ENCODE measurements at regions not wholly inside any gene's neighbourhood (a gene's known extent, or its start where the extent isn't known, plus 50 kb on each side); places are given as distances from the start of the nearest gene placed in this dataset.
"Not testable (repeated sequence)": the region's sequence is repeated elsewhere in the genome, so short reads cannot be mapped to it uniquely, and the experiment has no call there.

DNA sequence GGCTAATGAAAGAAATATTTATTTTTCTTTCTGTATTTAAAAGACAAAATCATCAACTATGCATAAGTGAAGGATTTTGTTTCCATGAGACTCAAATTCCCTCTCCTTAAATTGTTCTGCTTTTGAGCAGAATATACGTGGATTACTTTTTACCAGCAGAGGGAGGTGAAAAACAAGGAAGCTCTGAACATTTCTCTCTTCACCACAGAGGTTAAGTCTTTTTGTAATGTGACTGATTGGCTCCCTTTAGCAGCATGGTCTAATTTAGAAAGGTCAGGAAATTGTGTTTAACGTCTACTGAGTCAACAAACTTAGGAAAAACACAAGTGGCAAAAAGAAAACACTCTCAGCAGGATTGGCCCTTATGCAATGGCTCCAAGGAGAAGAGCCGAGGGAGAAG is 55.1 kb upstream of the F9 start:
- no peak for DNase-seq

DNA sequence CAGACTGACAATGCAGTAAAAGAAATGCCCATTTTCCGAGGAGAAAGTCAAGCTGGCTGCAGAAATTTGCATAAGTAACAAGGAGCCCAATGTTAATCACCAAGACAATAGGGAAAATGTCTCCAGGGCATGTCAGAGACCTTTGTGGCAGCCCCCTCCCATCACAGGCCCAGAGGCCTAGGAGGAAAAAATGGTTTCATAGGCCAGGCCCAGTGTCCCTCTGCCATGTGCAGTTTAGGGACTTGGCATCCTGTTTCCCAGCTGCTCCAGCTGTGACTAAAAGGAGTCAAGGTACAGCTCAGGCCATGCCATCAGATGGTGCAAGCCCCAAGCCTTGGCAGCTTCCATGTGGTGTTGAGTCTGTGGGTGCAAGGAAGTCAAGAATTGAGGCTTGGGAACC is 68.6 kb upstream of the F9 start:
- not testable (repeated sequence) for DNase-seq

DNA sequence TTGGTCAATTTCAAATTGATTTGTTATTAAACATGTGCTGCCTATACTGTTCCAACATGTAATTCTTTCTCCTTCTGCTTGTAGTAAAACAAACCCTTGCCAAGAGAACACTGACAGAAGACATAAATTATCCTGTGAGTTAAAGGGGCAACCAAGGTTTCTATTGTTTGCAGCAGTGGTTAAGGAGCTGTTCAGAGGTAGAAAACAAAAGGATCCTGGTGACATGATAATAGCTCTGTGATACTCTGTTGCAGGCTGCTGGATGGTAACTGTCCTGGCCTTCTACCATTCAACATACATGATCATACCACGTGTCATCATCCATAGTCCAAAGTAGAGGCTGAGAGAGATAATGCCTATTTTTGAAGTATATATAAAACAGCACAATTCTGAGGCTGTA is 75.8 kb upstream of the F9 start:
- DNase-seq = no peak

DNA sequence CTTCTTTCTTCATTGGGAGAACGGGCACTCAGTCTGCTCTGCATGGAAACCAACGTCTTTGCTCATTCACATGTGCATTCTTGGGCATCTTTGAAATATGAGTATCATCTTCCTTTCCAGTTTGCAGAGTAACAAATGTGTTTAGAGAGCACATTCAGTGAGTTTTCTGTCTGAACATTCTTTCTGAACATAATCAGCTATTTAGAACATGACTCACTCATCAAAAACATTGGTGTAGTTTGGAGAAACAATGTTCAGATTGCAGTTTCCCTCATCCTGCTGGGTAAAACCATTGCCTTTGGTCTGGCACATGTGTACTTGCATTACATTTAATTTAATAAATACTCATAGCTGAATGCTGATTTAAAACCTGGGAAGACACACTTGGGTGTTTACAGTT is 81.5 kb upstream of the F9 start:
- DNase-seq = no peak

DNA sequence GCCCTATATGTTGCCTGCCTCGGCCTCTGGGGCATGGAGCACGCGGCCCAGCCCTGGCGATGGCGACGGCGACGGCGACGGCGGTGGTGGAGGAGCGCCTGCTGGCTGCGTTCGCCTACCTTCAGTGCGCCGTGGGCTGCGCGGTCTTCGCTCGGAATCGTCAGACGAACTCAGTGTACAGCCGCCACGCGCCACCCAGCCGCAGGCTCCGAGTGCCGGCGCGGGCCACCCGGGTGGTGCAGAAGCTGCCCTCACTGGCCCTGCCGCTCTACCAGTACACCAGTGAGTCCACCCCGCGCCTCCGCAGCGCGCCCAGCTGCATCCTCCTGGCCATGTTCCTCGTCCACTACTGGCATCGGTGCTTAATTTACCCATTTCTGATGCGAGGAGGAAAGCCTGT is 83.7 kb upstream of the F9 start:
- DNase-seq = no peak

DNA sequence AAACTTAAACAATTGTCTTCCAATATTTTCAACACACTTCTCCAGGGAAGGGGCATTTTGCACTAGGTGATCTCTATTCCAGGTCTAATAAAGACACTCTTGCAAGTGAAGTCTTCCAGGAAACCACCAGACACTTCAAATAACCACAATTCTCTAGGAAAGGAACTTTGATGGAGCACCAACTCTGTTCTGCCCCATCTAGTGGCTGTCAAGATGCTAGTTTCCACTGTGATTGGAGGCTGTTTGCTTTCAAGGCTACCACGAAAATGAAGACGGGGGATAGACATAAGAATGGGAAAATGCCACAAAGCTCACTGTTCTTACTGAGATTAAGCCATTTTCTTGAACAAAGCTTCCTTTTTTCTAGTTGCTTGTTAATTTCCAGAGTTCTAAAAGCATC is 100.6 kb upstream of the F9 start:
- DNase-seq = no peak

DNA sequence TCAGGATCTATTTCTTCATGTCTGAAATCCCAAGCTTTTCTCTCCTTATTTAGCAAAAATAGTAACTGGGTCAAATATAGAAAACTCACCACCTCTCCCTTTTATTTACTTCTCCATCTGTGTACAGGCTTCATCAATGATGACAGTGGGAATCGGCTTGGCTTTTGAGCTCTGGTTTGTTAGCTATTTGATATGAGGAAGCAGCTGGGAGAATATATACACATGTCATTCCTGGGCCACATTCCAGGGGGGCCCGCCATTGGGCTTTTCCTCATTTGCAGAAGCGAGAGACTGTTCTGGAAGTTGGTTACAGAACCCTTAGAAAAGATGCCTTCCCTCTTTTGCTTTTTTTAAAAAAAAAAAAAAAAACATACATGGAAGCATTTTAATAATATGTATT is 107.4 kb upstream of the F9 start:
- DNase-seq = no peak

DNA sequence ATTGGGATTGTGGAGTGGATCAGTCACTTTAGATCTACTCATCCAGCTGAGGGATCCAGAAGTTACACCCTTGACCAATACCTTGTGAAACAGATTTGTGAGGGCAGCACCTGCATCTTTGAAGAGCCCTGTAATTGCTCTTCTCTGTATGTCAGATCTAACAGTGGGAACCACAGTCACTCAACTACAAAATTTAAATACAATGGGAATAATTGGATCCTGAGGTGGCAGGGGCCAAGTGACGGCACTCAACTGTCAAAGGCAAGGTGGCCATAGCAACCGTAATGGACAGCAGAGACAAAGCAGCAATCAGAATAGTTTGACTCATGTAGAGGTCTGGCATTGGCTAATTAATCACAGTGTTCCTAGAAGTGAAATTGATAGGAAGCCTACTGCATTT is 132.3 kb upstream of the F9 start:
- DNase-seq = not testable (repeated sequence)

DNA sequence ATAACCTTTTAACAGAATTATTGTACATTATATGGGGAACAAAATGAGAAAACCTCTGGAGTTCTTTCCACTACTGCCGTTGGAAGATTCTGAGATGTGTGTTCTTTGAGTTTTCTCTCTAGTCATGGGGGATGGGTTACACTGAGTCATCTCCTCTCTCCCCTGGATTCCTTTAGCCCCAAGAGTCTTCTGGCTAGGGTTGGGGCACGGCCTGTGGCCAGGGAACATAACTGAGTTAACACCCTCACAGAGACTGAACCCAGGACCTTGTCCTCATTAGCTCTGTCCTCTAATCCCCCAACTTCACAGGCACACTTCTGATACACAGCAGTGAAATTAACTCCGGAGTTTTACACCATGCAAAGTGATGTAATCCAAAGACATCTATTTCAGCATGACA is 142.3 kb upstream of the F9 start:
- no peak for DNase-seq

DNA sequence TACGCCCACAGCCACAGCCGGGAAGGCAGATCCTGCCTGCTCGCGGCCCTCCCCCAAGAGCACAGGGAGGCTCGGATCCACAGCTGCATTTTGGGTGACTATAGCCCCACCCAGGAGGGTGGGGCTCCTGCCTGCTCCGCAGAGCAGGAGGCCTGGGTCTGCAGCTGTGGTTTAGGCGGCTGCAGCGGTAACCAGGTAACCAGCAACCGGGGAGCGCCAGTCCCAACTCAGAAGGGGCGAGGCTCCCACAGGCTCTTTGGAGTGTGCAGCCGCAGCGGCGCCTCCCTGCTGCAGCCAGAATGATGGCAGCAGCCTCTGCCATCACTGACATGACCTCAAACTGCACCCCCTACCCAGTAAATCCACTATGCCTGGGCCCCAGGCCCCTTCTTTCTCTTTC is 148.0 kb upstream of the F9 start:
- DNase-seq = no peak

DNA sequence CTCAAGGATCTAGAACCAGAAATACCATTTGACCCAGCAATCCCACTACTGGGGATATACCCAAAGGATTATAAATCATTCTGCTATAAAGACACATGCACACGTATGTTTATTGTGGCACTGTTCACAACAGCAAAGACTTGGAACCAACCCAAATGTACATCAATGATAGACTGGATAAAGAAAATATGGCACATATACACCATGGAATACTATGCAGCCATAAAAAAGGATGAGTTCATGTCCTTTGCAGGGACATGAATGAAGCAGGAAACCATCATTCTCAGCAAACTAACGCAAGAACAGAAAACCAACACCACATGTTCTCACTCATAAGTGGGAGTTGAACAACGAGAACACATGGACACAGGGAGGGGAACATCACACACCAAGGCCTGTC is 154.0 kb upstream of the F9 start:
- DNase-seq = not testable (repeated sequence)

DNA sequence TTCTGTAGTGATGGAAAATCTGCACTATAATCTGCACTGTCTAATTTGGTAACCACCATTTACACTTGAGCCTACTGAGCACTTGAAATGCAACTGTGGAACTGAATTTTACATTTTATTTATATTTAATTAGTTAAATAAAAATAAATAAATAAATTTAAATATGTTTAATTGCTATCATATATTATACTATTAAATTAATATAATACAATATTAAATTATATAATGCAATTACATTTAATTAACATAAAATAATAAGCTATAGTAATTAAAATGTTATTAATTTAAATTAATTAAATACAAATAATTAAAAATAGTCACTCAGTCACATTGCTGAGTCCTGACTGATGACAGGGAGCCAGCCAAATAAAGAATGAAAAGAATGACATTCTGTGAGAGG is 170.2 kb upstream of the F9 start:
- DNase-seq = no peak

DNA sequence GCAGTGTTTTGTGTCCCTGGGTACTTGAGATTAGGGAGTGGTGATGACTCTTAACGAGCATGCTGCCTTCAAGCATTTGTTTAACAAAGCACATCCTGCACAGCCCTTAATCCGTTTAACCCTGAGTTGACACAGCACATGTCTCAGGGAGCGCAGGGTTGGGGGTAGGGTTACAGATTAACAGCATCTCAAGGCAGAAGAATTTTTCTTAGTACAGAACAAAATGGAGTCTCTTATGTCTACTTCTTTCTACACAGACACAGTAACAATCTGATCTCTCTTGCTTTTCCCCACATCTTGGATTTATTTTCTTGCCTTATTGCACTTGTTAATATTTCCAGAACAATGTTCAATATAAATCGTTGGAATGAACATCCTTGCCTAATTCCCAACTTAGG is 187.9 kb upstream of the F9 start:
- DNase-seq = not testable (repeated sequence)

DNA sequence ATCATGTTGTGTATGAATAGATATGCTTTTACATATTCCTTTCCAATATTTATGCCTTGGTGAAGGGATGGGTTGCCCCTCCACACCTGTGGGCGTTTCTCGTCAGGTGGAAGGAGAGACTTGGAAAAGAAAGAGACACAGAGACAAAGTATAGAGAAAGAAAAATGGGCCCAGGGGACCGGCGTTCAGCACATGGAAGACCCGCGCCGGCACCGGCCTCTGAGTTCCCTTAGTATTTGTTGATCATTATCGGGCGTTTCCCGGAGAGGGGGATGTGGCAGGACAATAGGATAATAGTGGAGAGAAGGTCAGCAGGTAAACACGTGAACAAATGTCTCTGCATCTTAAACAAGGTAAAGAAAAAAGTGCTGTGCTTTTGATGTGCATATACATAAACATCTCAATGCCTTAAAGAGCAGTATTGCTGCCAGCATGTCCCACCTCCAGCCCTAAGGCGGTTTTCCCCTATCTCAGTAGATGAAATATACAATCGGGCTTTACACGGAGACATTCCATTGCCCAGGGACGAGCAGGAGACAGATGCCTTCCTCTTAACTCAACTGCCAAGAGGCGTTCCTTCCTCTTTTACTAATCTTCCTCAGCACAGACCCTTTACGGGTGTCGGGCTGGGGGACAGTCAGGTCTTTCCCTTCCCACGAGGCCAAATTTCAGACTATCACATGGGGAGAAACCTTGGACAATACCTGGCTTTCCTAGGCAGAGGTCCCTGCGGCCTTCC is 188.5 kb upstream of the F9 start:
- DNase-seq = not testable (repeated sequence)

DNA sequence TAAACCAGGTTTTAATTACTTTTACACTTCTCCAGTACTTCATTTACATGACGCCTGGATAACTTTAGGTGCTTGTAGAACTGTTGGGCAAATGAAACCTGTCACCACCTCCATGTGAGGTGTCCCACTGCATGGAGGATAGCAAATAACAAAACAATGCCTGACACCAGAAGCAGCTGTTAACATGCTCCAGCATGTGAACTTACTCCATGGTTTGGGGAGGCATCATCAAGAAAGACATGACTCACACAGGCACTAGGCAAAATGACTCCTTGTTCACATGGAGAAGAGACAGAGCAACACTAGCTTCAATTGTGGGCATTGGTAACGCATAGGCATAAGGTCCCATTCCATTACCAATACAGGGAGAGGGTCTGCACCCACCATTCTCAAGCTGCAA is 198.1 kb upstream of the F9 start:
- DNase-seq = no peak

DNA sequence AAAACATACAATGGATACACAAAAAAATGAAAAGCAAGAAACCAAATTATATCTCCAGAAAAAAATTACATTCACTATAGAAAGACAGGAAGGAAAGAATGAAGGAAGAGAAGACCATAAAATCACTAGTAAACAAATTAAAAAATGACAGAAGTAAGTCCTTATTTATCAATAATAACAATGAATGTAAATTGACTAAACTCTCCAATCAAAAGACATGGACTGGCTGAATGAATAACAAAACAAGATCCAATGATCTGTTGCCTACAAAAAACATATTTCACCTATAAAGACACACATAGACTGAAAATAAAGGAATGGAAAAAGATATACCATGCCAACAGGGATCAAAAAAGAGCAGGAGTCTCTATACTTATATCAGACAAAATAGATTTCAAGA is 203.2 kb upstream of the F9 start:
- DNase-seq = no peak

DNA sequence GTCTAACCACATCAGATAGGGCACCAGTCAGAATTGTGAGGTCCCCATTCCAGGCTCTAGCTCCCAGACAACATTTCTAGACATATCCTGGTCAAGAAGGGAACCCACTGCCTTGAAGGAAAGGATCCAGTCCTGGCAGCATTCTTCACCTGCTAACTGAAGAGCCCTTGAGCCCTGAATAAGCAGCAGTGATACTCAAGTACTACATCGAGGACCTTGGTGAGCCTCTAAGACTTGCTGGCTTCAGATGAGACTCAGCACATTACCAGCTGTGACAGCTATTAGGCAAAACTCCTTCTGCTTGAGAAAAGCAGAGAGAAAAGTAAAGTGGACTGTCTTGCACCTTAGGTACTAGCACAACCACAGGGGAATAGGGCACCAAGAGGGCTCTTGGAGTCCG is 205.8 kb upstream of the F9 start:
- no peak for DNase-seq

DNA sequence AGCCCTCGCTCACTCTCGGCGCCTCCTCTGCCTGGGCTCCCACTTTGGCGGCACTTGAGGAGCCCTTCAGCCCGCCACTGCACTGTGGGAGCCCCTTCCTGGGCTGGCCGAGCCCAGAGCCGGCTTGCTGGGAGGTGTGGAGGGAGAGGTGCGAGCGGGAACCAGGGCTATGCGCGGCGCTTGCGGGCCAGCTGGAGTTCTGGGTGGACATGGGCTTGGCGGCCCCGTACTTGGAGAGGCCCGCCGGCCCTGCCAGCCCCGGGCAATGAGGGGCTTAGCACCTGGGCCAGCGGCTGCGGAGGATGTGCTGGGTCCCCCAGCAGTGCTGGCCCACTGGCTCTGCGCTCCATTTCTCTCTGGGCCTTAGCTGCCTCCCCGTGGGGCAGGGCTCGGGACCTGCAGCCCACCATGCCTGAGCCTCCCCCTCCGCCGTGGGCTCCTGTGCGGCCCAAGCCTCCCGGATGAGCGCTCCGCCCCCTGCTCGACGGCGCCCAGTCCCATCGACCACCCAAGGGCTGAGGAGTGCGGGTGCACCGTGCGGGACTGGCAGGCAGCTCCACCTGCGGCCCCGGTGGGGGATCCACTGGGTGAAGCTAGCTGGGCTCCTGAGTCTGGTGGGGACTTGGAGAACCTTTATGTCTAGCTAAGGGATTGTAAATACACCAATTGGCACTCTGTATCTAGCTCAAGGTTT is 209.7 kb upstream of the F9 start:
- not testable (repeated sequence) for DNase-seq

DNA sequence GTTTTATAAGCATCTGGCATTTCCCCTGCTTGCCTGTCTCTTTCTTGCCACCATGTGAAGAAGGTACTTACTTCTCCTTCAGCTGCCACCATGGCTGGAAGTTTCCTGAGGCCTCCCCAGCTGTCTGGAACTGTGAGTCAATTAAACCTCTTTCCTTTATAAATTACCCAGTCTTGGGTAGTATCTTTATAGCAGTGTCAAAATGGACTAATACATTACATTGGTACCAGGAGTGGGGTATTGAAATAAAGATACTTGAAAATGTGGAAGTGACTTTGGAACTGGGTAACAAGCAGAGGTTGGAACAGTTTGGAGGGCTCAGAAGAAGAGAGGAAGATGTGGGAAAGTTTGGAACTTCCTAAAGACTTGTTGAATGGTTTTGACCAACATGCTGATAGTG is 223.9 kb upstream of the F9 start:
- not testable (repeated sequence) for DNase-seq

DNA sequence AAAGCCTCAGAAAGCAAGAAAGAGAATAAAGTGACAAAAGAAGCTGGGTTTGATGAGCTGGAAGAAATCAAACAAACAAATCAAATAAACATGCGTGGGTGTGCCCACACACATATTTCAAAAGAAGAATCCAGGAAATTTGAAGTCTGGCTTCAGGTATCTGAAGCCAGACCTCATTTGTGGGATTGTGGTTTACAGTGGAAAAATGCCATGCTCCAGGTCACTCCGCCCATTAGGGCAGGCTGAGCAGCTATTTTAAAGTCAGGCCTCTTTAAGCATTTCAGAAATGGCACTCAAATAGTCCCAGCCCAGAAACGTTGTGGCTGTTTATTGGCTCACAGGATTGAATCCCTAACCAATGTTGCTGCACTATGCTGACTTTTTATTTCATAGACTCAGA is 226.1 kb upstream of the F9 start:
- no peak for DNase-seq

DNA sequence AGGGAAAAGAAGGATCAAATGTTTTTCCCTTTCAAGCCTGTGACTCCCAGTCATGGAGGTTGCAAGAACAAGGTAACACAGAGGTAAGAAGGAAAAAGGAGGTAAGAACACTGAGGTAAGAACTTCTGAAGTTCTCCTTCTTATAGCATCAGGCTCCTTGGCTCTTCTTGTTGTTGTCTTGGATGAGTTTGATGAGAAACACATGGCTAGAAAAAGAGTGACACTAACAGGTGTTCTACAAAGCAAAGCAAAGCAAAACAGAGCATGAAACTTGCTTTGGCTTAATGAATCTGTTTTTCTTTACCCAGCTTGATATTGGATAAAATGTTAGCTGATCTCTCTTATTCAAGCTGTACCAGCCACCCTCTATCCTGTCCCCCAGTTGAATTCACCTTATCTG is 231.2 kb upstream of the F9 start:
- DNase-seq = no peak

DNA sequence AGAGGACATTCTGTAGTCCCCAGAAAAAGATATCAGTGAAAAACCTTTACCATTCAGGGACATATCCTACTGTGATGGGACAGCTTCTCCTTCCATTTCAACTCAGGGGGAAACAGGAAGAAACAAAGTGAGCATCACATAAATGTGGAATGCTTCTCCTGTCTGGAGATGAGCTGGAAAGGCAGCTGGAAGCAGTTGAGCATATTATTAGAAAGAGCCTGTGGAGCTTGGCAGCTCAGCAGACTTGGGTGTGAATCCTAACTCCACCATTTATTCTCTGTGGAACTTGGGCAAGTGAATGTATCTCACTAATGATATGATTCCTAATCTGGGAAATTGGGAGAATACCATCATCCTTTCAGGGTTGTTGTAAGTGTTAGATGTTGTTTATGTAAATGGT is 232.1 kb upstream of the F9 start:
- no peak for DNase-seq

DNA sequence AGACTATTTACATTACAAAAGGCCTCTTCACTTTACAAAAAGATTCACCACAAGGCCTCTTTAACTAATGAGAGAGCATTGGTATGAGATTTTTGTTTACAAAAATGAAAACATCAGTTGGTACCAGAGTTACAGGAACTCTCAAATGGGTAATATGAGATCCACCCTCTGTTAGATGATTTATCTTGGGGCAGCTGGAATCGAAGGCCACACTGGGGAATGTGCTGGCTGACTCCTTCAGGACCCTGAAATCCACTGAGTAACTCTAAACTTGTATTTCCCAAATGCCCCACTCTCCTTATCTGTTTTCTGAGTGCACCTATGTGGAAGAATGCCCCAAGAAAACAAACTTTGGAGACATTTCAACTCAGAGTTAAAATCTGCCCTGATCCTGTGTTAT is 232.9 kb upstream of the F9 start:
- DNase-seq = no peak

DNA sequence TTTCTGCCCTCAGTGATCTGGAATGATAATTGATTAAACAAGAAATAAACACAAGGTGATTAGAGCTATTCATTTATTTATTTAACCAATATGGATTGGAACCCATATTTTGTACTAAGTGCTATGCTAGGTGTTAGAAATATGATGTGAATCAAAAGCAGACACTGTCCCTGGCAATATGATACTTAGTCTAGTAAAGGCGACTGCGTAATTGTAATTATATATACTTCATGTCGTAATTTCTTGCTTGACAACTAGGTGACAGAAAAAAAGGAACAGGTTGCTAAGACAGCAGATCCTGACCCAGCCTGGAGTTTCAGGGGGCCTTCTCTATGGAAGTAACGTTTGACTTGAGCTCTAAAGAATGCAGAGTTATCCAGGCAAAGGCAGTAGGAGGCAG is 236.5 kb upstream of the F9 start:
- DNase-seq = no peak

DNA sequence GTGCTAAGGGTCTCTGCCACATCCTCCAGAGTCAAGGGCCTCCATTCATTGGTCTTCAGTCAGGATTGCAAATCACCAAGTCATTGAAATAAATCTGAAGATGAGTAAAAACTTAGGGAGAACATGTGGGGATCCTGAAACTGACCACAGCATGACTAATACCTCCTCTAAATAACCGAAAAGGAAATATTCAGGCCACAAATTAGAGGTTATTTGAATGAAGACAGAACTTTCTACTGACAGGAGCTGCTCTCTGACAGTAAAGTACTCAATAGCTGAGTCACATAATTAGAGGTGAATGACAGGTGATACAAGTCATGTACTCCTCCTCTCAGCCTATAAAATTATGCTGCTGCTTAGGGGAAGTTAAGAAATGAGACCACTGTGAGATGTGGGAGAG is 240.2 kb upstream of the F9 start:
- no peak for DNase-seq
